ENCODE measurements at regions not wholly inside any gene's neighbourhood (a gene's known extent, or its start where the extent isn't known, plus 50 kb on each side); places are given as distances from the start of the nearest gene placed in this dataset.

DNA sequence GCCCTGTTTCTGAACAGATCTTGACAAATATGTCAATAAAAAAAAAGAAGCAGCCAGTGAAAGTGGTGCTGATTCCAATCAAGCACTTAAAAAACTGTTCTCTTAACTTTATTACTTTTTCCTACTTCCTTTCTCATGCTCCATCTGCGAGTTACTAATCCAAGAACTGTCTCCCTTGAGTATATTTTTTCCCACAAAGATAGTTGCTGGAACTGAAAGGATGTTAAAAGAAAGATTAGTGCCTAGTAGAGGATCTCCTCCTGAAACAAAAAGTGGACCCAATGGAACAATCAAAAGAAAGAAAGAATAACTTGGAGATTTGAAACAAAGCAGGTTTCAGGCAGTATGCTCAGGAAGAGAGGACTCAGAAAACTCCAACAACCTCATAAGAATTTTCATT is 1034.8 kb downstream of the PCDH17 start:
- H3K27me3 ChIP-seq (ENCODE audit: insufficient read depth, poor library complexity, severe bottlenecking) = no peaks in the 10 kb centered on the region
- H3K27ac ChIP-seq (replicated peaks) = no peak overlapping the region
- TF ChIP-seq POLR2AphosphoS5 (IDR thresholded peaks at IDR 0.05; ENCODE audit: low read depth) (no peak), SPI1 (IDR thresholded peaks at IDR 0.05; ENCODE audit: borderline replicate concordance, low read depth) (no peak), GABPA (IDR thresholded peaks at IDR 0.05; ENCODE audit: low read depth) (no peak)
- TF ChIP-seq, protein P1, sequence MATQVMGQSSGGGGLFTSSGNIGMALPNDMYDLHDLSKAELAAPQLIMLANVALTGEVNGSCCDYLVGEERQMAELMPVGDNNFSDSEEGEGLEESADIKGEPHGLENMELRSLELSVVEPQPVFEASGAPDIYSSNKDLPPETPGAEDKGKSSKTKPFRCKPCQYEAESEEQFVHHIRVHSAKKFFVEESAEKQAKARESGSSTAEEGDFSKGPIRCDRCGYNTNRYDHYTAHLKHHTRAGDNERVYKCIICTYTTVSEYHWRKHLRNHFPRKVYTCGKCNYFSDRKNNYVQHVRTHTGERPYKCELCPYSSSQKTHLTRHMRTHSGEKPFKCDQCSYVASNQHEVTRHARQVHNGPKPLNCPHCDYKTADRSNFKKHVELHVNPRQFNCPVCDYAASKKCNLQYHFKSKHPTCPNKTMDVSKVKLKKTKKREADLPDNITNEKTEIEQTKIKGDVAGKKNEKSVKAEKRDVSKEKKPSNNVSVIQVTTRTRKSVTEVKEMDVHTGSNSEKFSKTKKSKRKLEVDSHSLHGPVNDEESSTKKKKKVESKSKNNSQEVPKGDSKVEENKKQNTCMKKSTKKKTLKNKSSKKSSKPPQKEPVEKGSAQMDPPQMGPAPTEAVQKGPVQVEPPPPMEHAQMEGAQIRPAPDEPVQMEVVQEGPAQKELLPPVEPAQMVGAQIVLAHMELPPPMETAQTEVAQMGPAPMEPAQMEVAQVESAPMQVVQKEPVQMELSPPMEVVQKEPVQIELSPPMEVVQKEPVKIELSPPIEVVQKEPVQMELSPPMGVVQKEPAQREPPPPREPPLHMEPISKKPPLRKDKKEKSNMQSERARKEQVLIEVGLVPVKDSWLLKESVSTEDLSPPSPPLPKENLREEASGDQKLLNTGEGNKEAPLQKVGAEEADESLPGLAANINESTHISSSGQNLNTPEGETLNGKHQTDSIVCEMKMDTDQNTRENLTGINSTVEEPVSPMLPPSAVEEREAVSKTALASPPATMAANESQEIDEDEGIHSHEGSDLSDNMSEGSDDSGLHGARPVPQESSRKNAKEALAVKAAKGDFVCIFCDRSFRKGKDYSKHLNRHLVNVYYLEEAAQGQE (IDR thresholded peaks at IDR 0.05; ENCODE audit: insufficient replicate concordance, low read depth) = no peak
- TF ChIP-seq, protein P2, sequence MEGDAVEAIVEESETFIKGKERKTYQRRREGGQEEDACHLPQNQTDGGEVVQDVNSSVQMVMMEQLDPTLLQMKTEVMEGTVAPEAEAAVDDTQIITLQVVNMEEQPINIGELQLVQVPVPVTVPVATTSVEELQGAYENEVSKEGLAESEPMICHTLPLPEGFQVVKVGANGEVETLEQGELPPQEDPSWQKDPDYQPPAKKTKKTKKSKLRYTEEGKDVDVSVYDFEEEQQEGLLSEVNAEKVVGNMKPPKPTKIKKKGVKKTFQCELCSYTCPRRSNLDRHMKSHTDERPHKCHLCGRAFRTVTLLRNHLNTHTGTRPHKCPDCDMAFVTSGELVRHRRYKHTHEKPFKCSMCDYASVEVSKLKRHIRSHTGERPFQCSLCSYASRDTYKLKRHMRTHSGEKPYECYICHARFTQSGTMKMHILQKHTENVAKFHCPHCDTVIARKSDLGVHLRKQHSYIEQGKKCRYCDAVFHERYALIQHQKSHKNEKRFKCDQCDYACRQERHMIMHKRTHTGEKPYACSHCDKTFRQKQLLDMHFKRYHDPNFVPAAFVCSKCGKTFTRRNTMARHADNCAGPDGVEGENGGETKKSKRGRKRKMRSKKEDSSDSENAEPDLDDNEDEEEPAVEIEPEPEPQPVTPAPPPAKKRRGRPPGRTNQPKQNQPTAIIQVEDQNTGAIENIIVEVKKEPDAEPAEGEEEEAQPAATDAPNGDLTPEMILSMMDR (IDR thresholded peaks at IDR 0.05; ENCODE audit: insufficient read depth, low read length) = no peak
- H3K4me3 ChIP-seq (replicated peaks; ENCODE audit: insufficient read depth, low read length) = no peak overlapping the region
- no peak for DNase-seq (ENCODE audit: low read depth in 1 of 2, low spot score in 1 of 2)

DNA sequence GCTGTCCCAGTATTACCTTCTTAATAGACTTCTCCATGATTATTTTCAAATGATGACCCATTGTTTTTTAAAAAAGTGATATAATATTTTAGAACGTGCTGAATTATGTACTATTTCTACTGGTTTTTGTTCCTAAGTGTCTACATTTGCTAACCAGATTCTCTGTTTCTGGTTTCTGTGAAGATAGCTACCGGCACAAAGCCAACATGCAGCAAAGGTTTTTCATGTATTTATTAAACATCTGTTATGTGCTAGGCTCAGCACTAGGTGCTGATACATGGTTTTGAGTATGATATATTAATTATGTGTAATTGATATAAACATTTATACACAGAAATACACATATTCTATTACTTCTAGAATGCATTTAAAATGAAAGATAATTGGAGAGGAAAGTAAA is 1035.6 kb downstream of the PCDH17 start:
- no peak overlapping the region for H3K4me3 ChIP-seq (replicated peaks; ENCODE audit: insufficient read depth, low read length)
- no peaks in the 10 kb centered on the region for H3K27me3 ChIP-seq (ENCODE audit: insufficient read depth, poor library complexity, severe bottlenecking)
- TF ChIP-seq SPI1 (IDR thresholded peaks at IDR 0.05; ENCODE audit: borderline replicate concordance, low read depth) (no peak), POLR2AphosphoS5 (IDR thresholded peaks at IDR 0.05; ENCODE audit: low read depth) (no peak), GABPA (IDR thresholded peaks at IDR 0.05; ENCODE audit: low read depth) (no peak)
- TF ChIP-seq, protein P2 (IDR thresholded peaks at IDR 0.05; ENCODE audit: insufficient read depth, low read length) = no peak
- TF ChIP-seq, protein P1 (IDR thresholded peaks at IDR 0.05; ENCODE audit: insufficient replicate concordance, low read depth) = no peak
- DNase-seq (ENCODE audit: low read depth in 1 of 2, low spot score in 1 of 2) = no peak
- H3K27ac ChIP-seq (replicated peaks) = no peak overlapping the region

DNA sequence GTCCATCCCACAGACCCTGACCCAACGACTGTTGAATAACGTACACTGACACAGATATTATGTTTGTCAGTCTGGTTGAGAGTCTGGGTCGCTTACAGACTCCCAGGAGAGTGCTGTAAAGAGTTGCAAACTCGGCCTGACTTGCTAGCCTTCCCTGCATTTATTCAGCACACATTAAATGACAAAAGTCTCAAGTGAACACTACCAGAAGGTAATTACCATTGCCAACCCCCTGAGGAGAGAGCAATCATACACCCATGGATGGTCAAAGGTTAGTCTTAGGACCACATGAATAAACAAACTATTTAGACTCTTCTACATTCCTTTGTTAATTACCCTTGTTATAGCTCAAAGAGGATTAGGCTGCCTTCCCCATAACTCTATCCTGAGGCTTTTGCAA is 1048.6 kb downstream of the PCDH17 start:
- TF ChIP-seq GABPA (IDR thresholded peaks at IDR 0.05; ENCODE audit: low read depth) = no peak
- TF ChIP-seq, protein P2 (IDR thresholded peaks at IDR 0.05; ENCODE audit: insufficient read depth, low read length) = no peak
- TF ChIP-seq POLR2AphosphoS5 (IDR thresholded peaks at IDR 0.05; ENCODE audit: low read depth) = no peak
- TF ChIP-seq, protein P1 (IDR thresholded peaks at IDR 0.05; ENCODE audit: insufficient replicate concordance, low read depth) = no peak
- TF ChIP-seq SPI1 (IDR thresholded peaks at IDR 0.05; ENCODE audit: borderline replicate concordance, low read depth) = no peak
- DNase-seq (ENCODE audit: low read depth in 1 of 2, low spot score in 1 of 2) = no peak
- no peak overlapping the region for H3K4me3 ChIP-seq (replicated peaks; ENCODE audit: insufficient read depth, low read length)

More for the DNA sequence above, 1048.6 kb downstream of the PCDH17 start:
- Histone ChIP-seq H3K27me3 (ENCODE audit: insufficient read depth, poor library complexity, severe bottlenecking) (no peaks in the 10 kb centered on the region), H3K27ac (replicated peaks) (no peak overlapping the region)

Measured in HL-60 (cell line).